ENCODE measurements at regions not wholly inside any gene's neighbourhood (a gene's known extent, or its start where the extent isn't known, plus 50 kb on each side); places are given as distances from the start of the nearest gene placed in this dataset.

- Histone ChIP-seq H3K9me3 (peaks cover 0 to 3% (median 0%) of the 10 kb centered on the region in 4 donors), H3K4me1 (peaks cover 0 to 6% (median 0%) of the 10 kb centered on the region in 4 donors), H3K4me3 (no peak overlapping the region), H3K27ac (no peak overlapping the region), H3K36me3 (no peaks in the 10 kb centered on the region), H3K27me3 (no peaks in the 10 kb centered on the region)
- WGBS, 2 donors: 92 to 95% methylated on average over 3 of the region's 3 CpGs
- no peak for DNase-seq
- TF ChIP-seq POLR2AphosphoS5 (IDR thresholded peaks at IDR 0.05) (no peak), POLR2A (IDR thresholded peaks at IDR 0.05) (no peak), EP300 (IDR thresholded peaks at IDR 0.05) (no peak), CTCF (IDR thresholded peaks at IDR 0.05) (no peak)
- intact Hi-C loops (cut with DNase I): no loop called here
These were observed 188.6 kb upstream of the HABP2 start for GRCh38 chr10:113364227-113364626.

DNA sequence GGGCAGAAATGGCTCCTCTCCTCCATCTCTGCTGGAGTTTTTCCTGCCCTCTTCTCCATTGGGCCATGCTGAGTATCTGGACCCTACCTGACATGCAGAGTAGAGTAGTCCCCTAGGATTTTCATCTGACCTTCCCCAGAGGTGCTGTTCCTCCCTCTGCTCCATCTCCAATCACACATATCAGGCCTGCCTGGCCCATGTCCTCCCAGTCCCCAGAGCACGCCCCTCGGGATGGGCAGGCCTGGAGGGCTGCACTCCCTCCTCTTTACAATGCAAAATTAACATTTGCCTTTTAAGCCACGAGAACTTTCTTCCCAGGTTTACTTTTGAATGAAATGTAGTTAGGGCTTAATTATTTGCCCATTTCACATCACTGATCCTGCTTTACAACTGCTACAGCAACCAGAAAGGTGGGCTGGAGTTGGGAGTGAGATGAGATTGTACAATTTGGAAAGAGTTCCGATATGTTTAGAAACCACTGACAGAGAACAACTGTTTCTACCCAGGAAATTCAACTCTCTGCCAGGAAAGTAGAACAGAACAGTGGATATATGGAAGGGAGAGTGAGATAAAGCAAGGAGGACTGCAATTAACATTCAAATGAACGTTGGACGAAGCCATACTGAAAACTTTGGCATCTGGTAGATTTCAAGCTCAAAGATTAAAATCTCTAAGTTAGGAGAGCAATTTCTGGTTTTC is 184.0 kb upstream of the HABP2 start:
- peaks cover 0 to 3% (median 0%) of the 10 kb centered on the region in 4 donors for H3K9me3 ChIP-seq
- no peak overlapping the region for H3K4me3 ChIP-seq
- no peak for DNase-seq
- H3K27me3 ChIP-seq: no peaks in the 10 kb centered on the region
- intact Hi-C loops (cut with DNase I): no loop called here
- no peaks in the 10 kb centered on the region for H3K36me3 ChIP-seq
- TF ChIP-seq POLR2A (IDR thresholded peaks at IDR 0.05) (no peak), CTCF (IDR thresholded peaks at IDR 0.05) (no peak), EP300 (IDR thresholded peaks at IDR 0.05) (no peak), POLR2AphosphoS5 (IDR thresholded peaks at IDR 0.05) (no peak)
- H3K27ac ChIP-seq: no peak overlapping the region
- H3K4me1 ChIP-seq: no peaks in the 10 kb centered on the region
- 77 to 78% methylated on average over 6 of the region's 6 CpGs for whole genome bisulfite sequencing, 2 donors

DNA sequence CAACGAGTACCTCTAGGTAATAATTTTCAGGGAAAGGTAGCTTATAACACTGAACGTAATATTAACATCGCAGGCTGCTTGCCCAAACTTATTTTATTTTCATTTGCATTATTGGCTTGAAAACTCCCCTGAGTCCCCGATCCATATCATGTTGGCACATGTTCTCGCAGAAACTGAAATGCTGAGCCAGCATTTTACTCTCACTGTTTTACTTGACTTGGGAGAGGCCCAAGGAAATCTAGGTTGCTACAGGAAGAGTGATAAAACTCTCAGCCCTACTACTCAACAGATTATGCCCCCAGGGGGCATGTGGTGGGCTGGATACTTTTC is 183.5 kb upstream of the HABP2 start:
- intact Hi-C loops (cut with DNase I): no loop called here
- DNase-seq: no peak
- no peaks in the 10 kb centered on the region for H3K36me3 ChIP-seq
- H3K27ac ChIP-seq: no peak overlapping the region
- H3K9me3 ChIP-seq: peaks cover 0 to 3% (median 0%) of the 10 kb centered on the region in 4 donors
- no peak overlapping the region for H3K4me3 ChIP-seq
- TF ChIP-seq CTCF (IDR thresholded peaks at IDR 0.05) (no peak), POLR2AphosphoS5 (IDR thresholded peaks at IDR 0.05) (no peak), EP300 (IDR thresholded peaks at IDR 0.05) (no peak), POLR2A (IDR thresholded peaks at IDR 0.05) (no peak)
- H3K27me3 ChIP-seq: no peaks in the 10 kb centered on the region
- no peaks in the 10 kb centered on the region for H3K4me1 ChIP-seq
- WGBS, 2 donors: 67 to 68% methylated on average over 5 of the region's 5 CpGs

DNA sequence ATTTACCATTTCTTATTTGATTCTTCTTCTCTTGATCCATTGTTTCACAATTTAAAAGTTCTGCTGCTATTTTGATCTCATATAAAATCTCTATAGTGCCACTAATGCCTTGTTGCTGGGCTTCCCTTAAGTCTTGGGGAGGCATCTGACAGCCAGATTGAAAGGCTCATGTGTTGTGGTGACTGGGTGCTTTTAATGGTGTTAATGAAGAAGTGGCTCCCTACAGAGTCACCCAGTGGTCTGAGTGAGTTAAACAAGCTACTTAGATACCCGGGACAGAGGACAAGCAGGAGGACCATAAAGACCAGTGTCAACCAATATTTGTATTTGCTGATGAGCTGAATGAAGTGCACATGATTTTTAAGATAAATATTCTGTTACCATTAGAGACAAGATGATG is 176.4 kb upstream of the HABP2 start:
- no peak for TF ChIP-seq POLR2AphosphoS5 (IDR thresholded peaks at IDR 0.05)
- TF ChIP-seq POLR2A (IDR thresholded peaks at IDR 0.05): no peak
- TF ChIP-seq CTCF (IDR thresholded peaks at IDR 0.05): no peak
- no peak for TF ChIP-seq EP300 (IDR thresholded peaks at IDR 0.05)
- Histone ChIP-seq H3K9me3 (no peaks in the 10 kb centered on the region), H3K4me3 (no peak overlapping the region), H3K36me3 (no peaks in the 10 kb centered on the region), H3K27ac (no peak overlapping the region), H3K27me3 (no peaks in the 10 kb centered on the region), H3K4me1 (peaks cover 0 to 2% (median 0%) of the 10 kb centered on the region in 4 donors)
- intact Hi-C loops (cut with DNase I): no loop called here
- no peak for DNase-seq
- 20 to 63% methylated on average over 1 of the region's 1 CpG for WGBS, 2 donors

DNA sequence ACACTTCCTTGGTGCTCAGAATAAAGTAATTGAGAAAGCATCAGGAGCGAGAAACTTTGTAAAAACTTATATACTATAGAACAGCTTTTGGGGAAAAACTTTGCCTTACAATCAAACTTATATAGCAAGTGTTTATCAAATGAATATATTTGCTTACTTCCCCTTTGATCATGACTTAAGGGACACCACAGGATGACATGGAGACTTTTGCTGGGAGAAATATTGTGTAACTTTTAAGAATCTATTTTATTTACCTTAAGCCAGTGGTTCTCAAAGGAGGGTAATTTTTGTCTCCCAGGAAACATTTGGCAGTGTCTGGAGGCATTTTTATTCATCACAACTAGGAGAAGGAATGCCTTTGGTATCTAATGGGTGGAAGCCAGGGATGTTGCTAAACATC is 173.8 kb upstream of the HABP2 start:
- WGBS, 2 donors: 92 to 93% methylated on average over 1 of the region's 1 CpG
- Histone ChIP-seq H3K36me3 (no peaks in the 10 kb centered on the region), H3K27ac (no peak overlapping the region), H3K27me3 (no peaks in the 10 kb centered on the region), H3K9me3 (no peaks in the 10 kb centered on the region), H3K4me3 (no peak overlapping the region), H3K4me1 (peaks cover 0 to 29% (median 19%) of the 10 kb centered on the region in 4 donors)
- DNase-seq: no peak
- intact Hi-C loops (cut with DNase I): no loop called here
- TF ChIP-seq EP300 (IDR thresholded peaks at IDR 0.05) (no peak), POLR2AphosphoS5 (IDR thresholded peaks at IDR 0.05) (no peak), POLR2A (IDR thresholded peaks at IDR 0.05) (no peak), CTCF (IDR thresholded peaks at IDR 0.05) (no peak)

Measured in sigmoid colon (tissue), 6 donors.